Lung microvascular endothelial cell (primary cell): ENCODE measurements at regions not wholly inside any gene's neighbourhood (a gene's known extent, or its start where the extent isn't known, plus 50 kb on each side); places are given as distances from the start of the nearest gene placed in this dataset.
"Not testable (repeated sequence)": the region's sequence is repeated elsewhere in the genome, so short reads cannot be mapped to it uniquely, and the experiment has no call there.

Source experiments
- DNase-seq, 2 donors: peaks; one replicate each; pipeline versions ENCODE4 v3.0.0 to v3.0.0-alpha.2; 2010; ENCODE audit warnings: low read depth in 2 of 2

GRCh38 chr4:170623899-170624298 lies 534.1 kb upstream of the AADAT start:
- no peak for DNase-seq

- DNase-seq, result no peak
Observed at GRCh38 chr4:170610434-170610833, 520.7 kb upstream of the AADAT start.

- DNase-seq, result no peak
Observed at GRCh38 chr4:170599894-170600293, 510.1 kb upstream of the AADAT start.

- DNase-seq, result no peak
Observed at GRCh38 chr4:170591076-170591475, 501.3 kb upstream of the AADAT start.

GRCh38 chr4:170589597-170590191 lies 499.9 kb upstream of the AADAT start:
- no peak for DNase-seq

- no peak for DNase-seq
Observed at GRCh38 chr4:170581969-170582368, 492.2 kb upstream of the AADAT start.

GRCh38 chr4:170581322-170581721 lies 491.6 kb upstream of the AADAT start:
- no peak for DNase-seq

GRCh38 chr4:170580651-170581050 lies 490.9 kb upstream of the AADAT start:
- DNase-seq, result no peak

GRCh38 chr4:170538821-170539473 lies 449.2 kb upstream of the AADAT start:
- no peak for DNase-seq

GRCh38 chr4:170529748-170530722 lies 440.3 kb upstream of the AADAT start:
- DNase-seq, result no peak

- no peak for DNase-seq
Observed at GRCh38 chr4:170526471-170526870, 436.7 kb upstream of the AADAT start.

- no peak for DNase-seq
Observed at GRCh38 chr4:170522427-170522970, 432.7 kb upstream of the AADAT start.

GRCh38 chr4:170497689-170498088 lies 407.9 kb upstream of the AADAT start:
- DNase-seq, result no peak

GRCh38 chr4:170497112-170497511 lies 407.4 kb upstream of the AADAT start:
- DNase-seq, result no peak

GRCh38 chr4:170491981-170492380 lies 402.2 kb upstream of the AADAT start:
- no peak for DNase-seq

- DNase-seq, result no peak
Observed at GRCh38 chr4:170476351-170476750, 386.6 kb upstream of the AADAT start.

- no peak for DNase-seq
Observed at GRCh38 chr4:170465429-170465828, 375.7 kb upstream of the AADAT start.

- DNase-seq, result no peak
Observed at GRCh38 chr4:170464614-170465197, 374.9 kb upstream of the AADAT start.

- DNase-seq, result no peak
Observed at GRCh38 chr4:170446782-170447181, 357.0 kb upstream of the AADAT start.

GRCh38 chr4:170441146-170441545 lies 351.4 kb upstream of the AADAT start:
- not testable (repeated sequence) for DNase-seq

- no peak for DNase-seq
Observed at GRCh38 chr4:170428929-170429328, 339.2 kb upstream of the AADAT start.
